Ammon's horn (tissue), 1 donor: ENCODE measurements at regions not wholly inside any gene's neighbourhood (a gene's known extent, or its start where the extent isn't known, plus 50 kb on each side); places are given as distances from the start of the nearest gene placed in this dataset.
"Not testable (repeated sequence)": the region's sequence is repeated elsewhere in the genome, so short reads cannot be mapped to it uniquely, and the experiment has no call there.

ENCODE experiments used
- DNase-seq: peaks from one replicate; pipeline ENCODE4 v3.0.0-alpha.2; 2016; ENCODE audit warnings: low spot score

GRCh38 chr2:234898534-234899053 is 53.2 kb upstream of the SH3BP4 start:
- no peak for DNase-seq

- DNase-seq: not testable (repeated sequence)
Measured at GRCh38 chr2:234888442-234888841, 63.4 kb upstream of the SH3BP4 start.

DNA sequence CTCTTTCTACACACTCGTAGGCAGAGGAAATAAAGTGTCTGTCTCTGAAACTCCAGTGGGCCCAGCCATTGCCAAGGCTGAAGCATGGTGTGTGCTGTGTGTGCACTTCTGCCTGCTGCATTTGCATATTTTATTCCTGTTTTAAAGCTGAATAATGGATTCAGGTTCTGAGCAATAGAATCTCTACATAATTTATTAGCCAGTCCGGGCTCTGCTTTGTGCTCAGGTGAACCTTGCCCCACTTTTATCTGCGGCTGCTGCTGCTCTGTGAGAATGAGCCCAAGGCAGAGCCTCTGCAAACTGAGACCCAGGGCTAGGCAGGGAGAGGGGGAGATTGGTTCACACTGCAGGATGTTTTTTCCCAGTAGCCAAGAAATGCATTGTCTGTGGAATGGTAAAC is 64.6 kb upstream of the SH3BP4 start:
- no peak for DNase-seq

GRCh38 chr2:234885886-234886285 is 65.9 kb upstream of the SH3BP4 start:
- no peak for DNase-seq

DNA sequence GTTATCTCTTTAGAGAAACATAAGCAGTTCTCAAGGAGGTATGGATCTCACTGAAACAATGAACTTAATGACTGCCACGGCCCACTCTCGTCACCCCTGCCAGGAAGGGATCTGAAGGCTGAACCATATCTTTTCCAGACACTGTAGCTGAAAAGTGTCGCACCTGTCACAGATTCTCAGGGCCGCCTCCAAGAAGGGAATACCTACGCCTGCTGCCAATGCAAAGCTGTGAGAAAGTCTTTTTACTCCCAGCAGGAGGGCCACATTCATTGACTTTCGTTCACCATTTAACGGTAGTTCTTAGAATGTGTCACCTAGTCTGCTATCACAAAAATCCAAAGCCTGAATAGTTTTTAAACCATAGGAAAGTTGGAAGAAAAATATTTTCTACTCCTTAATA is 66.7 kb upstream of the SH3BP4 start:
- no peak for DNase-seq

DNA sequence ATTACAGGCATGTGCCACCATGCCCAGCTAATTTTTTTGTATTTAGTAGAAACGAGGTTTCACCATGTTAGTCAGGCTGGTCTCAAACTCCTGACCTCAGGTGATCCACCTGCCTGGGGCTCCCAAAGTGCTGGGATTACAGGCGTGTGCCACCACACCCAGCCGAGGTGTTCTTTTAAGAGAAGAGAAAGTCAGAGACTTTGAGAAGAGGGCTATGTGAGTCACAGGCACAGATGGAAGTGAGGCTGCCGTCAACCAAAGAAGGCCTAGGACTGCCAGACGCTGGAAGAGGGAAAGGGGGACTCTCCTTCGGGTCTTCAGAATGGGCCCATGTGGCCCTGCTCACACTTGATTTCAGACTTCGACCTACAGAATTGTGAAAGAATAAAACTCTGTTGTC is 67.2 kb upstream of the SH3BP4 start:
- no peak for DNase-seq

- DNase-seq: peak; percentile 90
Measured at GRCh38 chr2:234881413-234882241, 70.2 kb upstream of the SH3BP4 start.

GRCh38 chr2:234880551-234881211 is 71.1 kb upstream of the SH3BP4 start:
- DNase-seq: no peak

- no peak for DNase-seq
Measured at GRCh38 chr2:234879671-234880455, 72.0 kb upstream of the SH3BP4 start.

GRCh38 chr2:234876621-234877020 is 75.2 kb upstream of the SH3BP4 start:
- DNase-seq: not testable (repeated sequence)

DNA sequence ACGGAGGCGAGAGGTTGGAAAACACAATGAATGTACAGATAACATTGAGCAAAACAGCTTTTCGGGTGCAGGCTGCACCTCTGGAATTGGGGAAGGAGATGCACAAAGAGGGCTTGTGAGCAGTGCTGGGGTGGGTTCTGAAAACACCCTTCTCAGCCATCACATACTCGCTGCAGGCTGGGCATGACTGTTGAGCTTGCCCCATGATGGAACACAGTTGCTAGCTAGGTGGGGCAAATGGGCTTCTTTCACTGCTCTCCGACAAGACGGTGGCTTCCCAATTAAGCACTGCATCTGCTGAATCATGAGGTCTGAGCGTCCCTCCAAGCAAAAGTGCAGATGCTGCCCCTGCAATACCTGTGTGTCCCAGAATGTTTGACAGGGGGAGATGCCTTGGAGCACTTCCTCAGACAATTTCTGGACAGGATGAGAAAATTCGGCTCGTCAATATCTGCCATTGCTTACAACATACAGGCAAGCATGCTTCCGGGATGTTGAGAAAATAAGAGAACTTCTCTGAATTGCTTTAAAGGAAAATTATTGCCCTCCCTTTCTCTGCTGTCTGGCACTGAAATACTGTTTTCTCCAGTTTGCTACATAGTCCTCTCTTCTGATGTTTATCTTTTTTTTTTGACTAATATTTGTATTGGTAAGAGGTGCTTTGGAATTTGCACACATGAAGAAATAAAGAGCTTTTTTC is 77.3 kb upstream of the SH3BP4 start:
- no peak for DNase-seq

DNA sequence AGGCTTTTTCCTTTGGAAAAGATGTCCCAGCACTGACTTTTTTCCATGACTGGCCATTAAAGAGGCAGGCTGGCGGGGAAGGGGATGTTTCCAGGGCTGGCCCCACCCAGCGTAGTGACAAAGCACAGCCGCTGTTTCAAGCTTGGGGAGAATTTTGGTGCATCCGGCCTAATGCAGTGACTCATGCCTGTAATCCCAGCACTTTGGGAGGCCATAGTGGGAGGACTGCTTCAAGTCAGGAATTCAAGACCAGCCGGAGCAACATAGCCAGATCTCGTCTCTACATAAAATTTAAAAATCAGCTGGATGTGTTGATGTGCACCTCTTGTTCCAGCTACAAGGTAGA is 78.0 kb upstream of the SH3BP4 start:
- no peak for DNase-seq

GRCh38 chr2:234873103-234873827 is 78.6 kb upstream of the SH3BP4 start:
- DNase-seq: no peak

- DNase-seq: no peak
Measured at GRCh38 chr2:234869969-234870368, 81.8 kb upstream of the SH3BP4 start.

DNA sequence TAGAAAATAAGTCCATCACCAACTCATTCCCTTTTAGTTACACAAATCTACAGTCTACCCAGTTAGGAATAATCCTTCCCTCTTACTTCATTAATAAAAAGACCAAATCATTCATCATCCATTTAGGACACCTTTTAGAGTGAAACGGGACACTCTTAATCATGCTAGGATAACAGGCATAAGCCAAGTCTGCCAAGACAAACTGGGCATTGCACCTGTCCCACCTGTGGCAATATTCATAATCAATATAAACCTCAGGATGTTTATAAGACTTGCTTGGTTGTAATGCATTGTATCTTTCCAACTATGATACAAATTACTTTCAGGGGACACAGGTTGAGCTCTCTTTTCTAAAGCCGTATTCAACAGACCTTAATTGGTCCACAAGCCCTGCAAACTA is 82.7 kb upstream of the SH3BP4 start:
- no peak for DNase-seq

GRCh38 chr2:234867882-234868285 is 83.9 kb upstream of the SH3BP4 start:
- DNase-seq: no peak

DNA sequence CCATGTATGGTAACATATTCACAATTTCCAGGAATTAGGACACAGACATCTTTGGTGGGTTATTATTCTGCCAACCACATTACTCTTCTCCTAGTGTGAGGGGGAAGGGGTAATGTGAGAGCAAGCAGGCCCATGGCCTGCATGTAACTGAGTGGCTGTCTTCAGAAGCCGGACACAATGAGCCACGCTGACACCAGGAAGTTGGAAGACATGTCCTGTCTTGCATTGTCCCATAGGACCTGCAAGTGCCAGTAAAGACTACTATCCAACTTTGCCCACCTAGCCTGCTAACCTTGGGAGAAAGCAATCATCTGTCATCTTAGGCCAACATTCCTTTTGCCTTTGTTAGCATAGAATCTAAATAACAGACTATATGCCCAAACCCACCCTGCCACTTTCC is 86.2 kb upstream of the SH3BP4 start:
- no peak for DNase-seq

DNA sequence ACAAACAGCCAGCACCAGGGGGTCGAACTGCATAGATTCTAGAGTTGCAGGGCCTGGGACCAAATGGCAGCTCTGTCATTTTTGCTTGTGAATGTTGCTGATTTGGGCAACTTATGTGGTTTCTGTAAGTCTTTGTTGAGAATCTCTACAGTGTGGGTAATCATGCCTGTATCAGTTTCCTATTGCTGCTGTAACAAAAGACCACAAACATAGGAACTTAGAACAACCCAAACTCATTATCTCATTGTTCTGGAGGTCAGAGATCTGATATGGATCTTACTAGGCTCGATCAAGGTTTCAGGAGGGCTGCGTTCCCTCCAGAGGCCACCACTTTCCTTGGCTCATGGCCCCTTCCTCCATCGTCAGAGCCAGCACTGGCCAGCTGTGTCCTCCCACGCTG is 86.8 kb upstream of the SH3BP4 start:
- no peak for DNase-seq

- peak; percentile 19 for DNase-seq
Measured at GRCh38 chr2:234864506-234864905, 87.3 kb upstream of the SH3BP4 start.

DNA sequence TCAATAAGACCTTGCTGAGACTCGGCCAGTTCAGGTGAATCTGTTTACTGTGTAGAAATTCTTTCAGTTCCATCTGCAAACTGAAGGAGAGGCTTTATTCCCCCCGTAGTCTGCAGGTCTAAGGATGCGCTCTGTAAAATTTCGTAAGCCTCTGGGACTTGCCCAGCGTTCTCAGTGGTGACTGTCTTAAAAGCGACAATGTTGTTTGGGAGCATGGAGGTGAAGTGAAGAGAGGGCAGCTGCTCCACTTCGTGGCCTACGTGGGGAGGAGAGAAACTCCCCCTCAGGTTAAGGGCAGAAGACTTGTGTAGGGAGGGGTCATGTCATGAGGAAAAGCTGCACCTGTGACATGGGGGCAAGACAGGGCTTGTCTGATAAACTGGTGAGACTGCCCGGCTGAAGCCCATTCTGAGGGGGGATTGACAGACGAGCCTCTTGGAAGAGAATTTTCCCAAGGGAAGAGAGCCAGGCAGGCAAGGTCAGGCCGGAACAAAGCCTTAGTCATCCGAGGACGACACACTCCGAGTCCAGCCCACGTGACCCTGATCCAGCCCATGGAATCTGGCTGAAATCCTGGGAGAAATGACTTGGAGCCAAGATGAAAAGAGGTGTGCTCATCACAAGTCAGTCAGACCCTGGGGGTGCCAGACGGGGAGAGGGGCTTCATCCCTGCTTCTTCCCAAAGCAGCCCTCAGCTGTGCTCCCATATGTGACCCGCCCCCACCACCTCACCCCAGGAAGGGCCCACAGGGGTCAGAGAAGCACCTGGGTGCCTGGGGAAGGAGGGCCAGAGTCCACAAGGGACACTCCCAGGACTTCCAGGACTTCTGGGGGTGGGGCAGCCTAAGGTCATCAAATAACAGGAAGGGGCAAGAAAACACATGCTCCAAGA is 88.5 kb upstream of the SH3BP4 start:
- DNase-seq: peak; percentile 46
